ENCODE measurements at regions not wholly inside any gene's neighbourhood (a gene's known extent, or its start where the extent isn't known, plus 50 kb on each side); places are given as distances from the start of the nearest gene placed in this dataset.

- TF ChIP-seq, protein P1, sequence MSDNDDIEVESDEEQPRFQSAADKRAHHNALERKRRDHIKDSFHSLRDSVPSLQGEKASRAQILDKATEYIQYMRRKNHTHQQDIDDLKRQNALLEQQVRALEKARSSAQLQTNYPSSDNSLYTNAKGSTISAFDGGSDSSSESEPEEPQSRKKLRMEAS (IDR thresholded peaks at IDR 0.05) = no peak
- TF ChIP-seq CEBPB (IDR thresholded peaks at IDR 0.05) = no peak
- TF ChIP-seq TCF12 (IDR thresholded peaks at IDR 0.05; ENCODE audit: low read depth) = no peak
- TF ChIP-seq FOXM1 (IDR thresholded peaks at IDR 0.05; ENCODE audit: borderline replicate concordance, low read depth) = no peak
Observed at GRCh38 chr14:97113339-97113738, 316.2 kb downstream of the VRK1 start.
